ENCODE measurements at regions not wholly inside any gene's neighbourhood (a gene's known extent, or its start where the extent isn't known, plus 50 kb on each side); places are given as distances from the start of the nearest gene placed in this dataset.

DNA sequence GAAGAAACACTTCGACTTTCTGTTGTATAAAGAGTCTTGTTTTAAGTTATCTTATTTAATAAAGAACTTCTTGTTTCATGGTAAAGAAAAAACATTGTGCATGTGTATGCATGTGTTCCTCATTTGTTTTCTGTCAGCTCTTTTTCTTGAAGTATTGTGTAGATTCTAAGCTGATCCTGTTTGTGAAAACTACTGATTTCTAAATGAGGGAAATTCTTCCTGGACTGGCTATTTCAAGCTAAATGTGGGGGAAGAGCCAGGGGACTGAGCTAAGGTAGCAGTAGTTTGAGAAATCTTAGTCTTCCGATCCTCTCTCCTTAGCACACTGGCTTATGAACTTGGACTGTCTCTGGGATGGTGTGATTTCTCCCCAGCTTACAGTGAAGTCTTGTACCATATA lies 56.4 kb upstream of the RBMS1 start:
- TF ChIP-seq, protein P1, sequence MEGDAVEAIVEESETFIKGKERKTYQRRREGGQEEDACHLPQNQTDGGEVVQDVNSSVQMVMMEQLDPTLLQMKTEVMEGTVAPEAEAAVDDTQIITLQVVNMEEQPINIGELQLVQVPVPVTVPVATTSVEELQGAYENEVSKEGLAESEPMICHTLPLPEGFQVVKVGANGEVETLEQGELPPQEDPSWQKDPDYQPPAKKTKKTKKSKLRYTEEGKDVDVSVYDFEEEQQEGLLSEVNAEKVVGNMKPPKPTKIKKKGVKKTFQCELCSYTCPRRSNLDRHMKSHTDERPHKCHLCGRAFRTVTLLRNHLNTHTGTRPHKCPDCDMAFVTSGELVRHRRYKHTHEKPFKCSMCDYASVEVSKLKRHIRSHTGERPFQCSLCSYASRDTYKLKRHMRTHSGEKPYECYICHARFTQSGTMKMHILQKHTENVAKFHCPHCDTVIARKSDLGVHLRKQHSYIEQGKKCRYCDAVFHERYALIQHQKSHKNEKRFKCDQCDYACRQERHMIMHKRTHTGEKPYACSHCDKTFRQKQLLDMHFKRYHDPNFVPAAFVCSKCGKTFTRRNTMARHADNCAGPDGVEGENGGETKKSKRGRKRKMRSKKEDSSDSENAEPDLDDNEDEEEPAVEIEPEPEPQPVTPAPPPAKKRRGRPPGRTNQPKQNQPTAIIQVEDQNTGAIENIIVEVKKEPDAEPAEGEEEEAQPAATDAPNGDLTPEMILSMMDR (conservative IDR thresholded peaks at IDR 0.05; ENCODE audit: low read depth, low read length), result no peak
- TF ChIP-seq EZH2 (IDR thresholded peaks at IDR 0.05; ENCODE audit: borderline replicate concordance, low read depth, low read length, poor library complexity, severe bottlenecking), result no peak
